ENCODE measurements at regions not wholly inside any gene's neighbourhood (a gene's known extent, or its start where the extent isn't known, plus 50 kb on each side); places are given as distances from the start of the nearest gene placed in this dataset.

GRCh38 chrX:97714072-97714471 lies 830.4 kb downstream of the RPA4 start:
- no peak overlapping the region for H2BK15ac ChIP-seq (ENCODE audit: low read length)
- no peak for TF ChIP-seq SP2 (IDR thresholded peaks at IDR 0.05; ENCODE audit: low read length)
- H3K9me3 ChIP-seq (ENCODE audit: insufficient read depth in 2 of 2, low read depth in 1 of 2, low read length in 1 of 2): no peaks in the 10 kb centered on the region
- no peak overlapping the region for H3K18ac ChIP-seq (ENCODE audit: extremely low read depth, low read length)
- H4K20me1 ChIP-seq (replicated peaks in 1 of 2; ENCODE audit: control insufficient read depth in 1 of 2, insufficient read depth in 2 of 2, low read length in 2 of 2): no peaks in the 10 kb centered on the region
- H3K36me3 ChIP-seq (ENCODE audit: control insufficient read depth in 2 of 4, insufficient read depth in 4 of 4, low read length in 3 of 4): no peaks in the 10 kb centered on the region
- no peaks in the 10 kb centered on the region for H3K79me2 ChIP-seq (ENCODE audit: control insufficient read depth in 1 of 2, insufficient read depth in 2 of 2, low read length in 2 of 2)
- no peak overlapping the region for H2BK12ac ChIP-seq (ENCODE audit: low read depth, low read length)
- no peak overlapping the region for H3K27ac ChIP-seq (ENCODE audit: low read depth, low read length)
- H4K5ac ChIP-seq (ENCODE audit: insufficient read length, low read depth, low read length): no peak overlapping the region
- H3K4me1 ChIP-seq (replicated peaks in 1 of 4; ENCODE audit: control insufficient read depth in 3 of 4, insufficient read depth in 4 of 4, low read length in 3 of 4): no peaks in the 10 kb centered on the region
- ChIA-PET POLR2A (ENCODE audit: partially characterized antibody) (no interaction called here), CTCF (ENCODE audit: partially characterized antibody) (no interaction called here)
- H3K27me3 ChIP-seq (replicated peaks in 1 of 4; ENCODE audit: control insufficient read depth in 3 of 4, extremely low read depth in 1 of 4, insufficient read depth in 3 of 4, low read length in 3 of 4): no peaks in the 10 kb centered on the region
- no peak overlapping the region for H3K4me2 ChIP-seq (ENCODE audit: insufficient read depth in 1 of 2, low read depth in 2 of 2, low read length in 2 of 2)
- no peak overlapping the region for H2BK120ac ChIP-seq (replicated peaks; ENCODE audit: low read depth, low read length)
- H4K91ac ChIP-seq (replicated peaks; ENCODE audit: insufficient read length, low read length): no peak overlapping the region
- no peak overlapping the region for H2AK5ac ChIP-seq (ENCODE audit: low read depth, low read length)
- no peaks in the 10 kb centered on the region for H3K79me1 ChIP-seq (ENCODE audit: low read depth, low read length)
- no peaks in the 10 kb centered on the region for H3K23me2 ChIP-seq (ENCODE audit: low read depth, low read length)
- H3K9ac ChIP-seq (replicated peaks in 1 of 4; ENCODE audit: extremely low read depth in 1 of 4, low read depth in 3 of 4, low read length in 3 of 4): no peak overlapping the region
- H2AFZ ChIP-seq (ENCODE audit: low read length): no peak overlapping the region
- H2BK5ac ChIP-seq (ENCODE audit: low read depth, low read length): no peak overlapping the region
- no peak overlapping the region for H4K8ac ChIP-seq (ENCODE audit: extremely low read depth, insufficient read depth, low read length)
- H3K4me3 ChIP-seq (ENCODE audit: extremely low read depth in 1 of 4, insufficient read depth in 2 of 4, low read depth in 3 of 4, low read length in 4 of 4): no peak overlapping the region
- no peak overlapping the region for H3K23ac ChIP-seq (ENCODE audit: insufficient read length)
- H3K4ac ChIP-seq (replicated peaks; ENCODE audit: insufficient read length, low read depth, low read length): no peak overlapping the region
- no peak overlapping the region for H3K56ac ChIP-seq (replicated peaks; ENCODE audit: insufficient read length, low read depth, low read length)
- DNase-seq (ENCODE audit: low read depth in 1 of 2, low spot score in 2 of 2): no peak
- H3K14ac ChIP-seq (ENCODE audit: insufficient read length): no peak overlapping the region
- no peak overlapping the region for H2BK20ac ChIP-seq (ENCODE audit: low read length)
- no peak for FAIRE-seq
